K562 (cell line): ENCODE measurements at regions not wholly inside any gene's neighbourhood (a gene's known extent, or its start where the extent isn't known, plus 50 kb on each side); places are given as distances from the start of the nearest gene placed in this dataset.

ENCODE experiments used
- ATAC-seq: fragments of 200-7000 bp; cut with Tn5 transposase; 3 replicates; pipeline ENCODE4 v1.9.1; 2020; ENCODE audit warnings: moderate library complexity
- BruUV-seq: library from RNA; stranded (reverse); fragments of 400-500 nt; replicated peaks from 2 replicates; lab custom pipeline; 2021; lab: Mats Ljungman, UMichigan
- CTCF ChIA-PET: fragments of 300-600 bp; formaldehyde crosslinking; extraction: SDS; loops from one replicate; lab custom pipeline; 2021; ENCODE audit warnings: low intra/inter-chr PET ratio; lab: Yijun Ruan, JAX
- POLR2A ChIA-PET: fragments of 300-600, 350-650 bp; sonication (Branson Sonifier 250); formaldehyde crosslinking; extraction: SDS; loops from one replicate; lab custom pipeline; 2021; ENCODE audit warnings: antibody characterized with exemption, inconsistent platforms; lab: Yijun Ruan, JAX
- DNase-seq, 4 experiments: peaks; one replicate each; pipeline versions ENCODE4 v3.0.0 to v3.0.0-alpha.2; 2011 to 2018; ENCODE audit warnings: low spot score in 3 of 4, mixed read lengths in 3 of 4; ENCODE audit errors: extremely low read depth in 1 of 4
- FAIRE-seq: peaks from 2 replicates; lab custom pipeline; 2011; peaks lifted over from hg19 to GRCh38; lab: Jason Lieb, UNC
- H2AFZ ChIP-seq: 2 replicates; pipeline ENCODE4 v1.6.0; 2011; ENCODE audit warnings: low read depth, low read length, control low read depth, inconsistent platforms
- H3K27ac ChIP-seq: fragments of 200-600 bp; 3 replicates; pipeline ENCODE4 v1.8.0; 2011; ENCODE audit warnings: low read depth, mild to moderate bottlenecking, control low read depth, inconsistent platforms, low read length, moderate library complexity, mixed read lengths; ENCODE audit errors: extremely low read depth
- H3K27me3 ChIP-seq, 2 experiments: fragments of 300-600 bp in 1 of 2; 2 replicates in 1 of 2; 3 replicates in 1 of 2; pipeline versions ENCODE4 v1.6.0 to v1.8.0; 2011; ENCODE audit warnings: inconsistent platforms in 2 of 2, low read length in 2 of 2, mild to moderate bottlenecking in 1 of 2, mixed read lengths in 1 of 2, moderate library complexity in 1 of 2; ENCODE audit not compliant: control insufficient read depth in 2 of 2, insufficient read depth in 2 of 2
- H3K36me3 ChIP-seq: fragments of 300-600 bp; 3 replicates; pipeline ENCODE4 v1.8.0; 2011; ENCODE audit warnings: mild to moderate bottlenecking, low read length, inconsistent platforms; ENCODE audit not compliant: control insufficient read depth, insufficient read depth
- H3K4me1 ChIP-seq, 2 experiments: fragments of 200-600 bp in 1 of 2; replicated peaks in 1 of 2; 2 replicates in 1 of 2; 3 replicates in 1 of 2; pipeline versions ENCODE4 v1.5.1 to v1.8.0; 2011; ENCODE audit warnings: inconsistent platforms in 2 of 2, low read length in 2 of 2, mild to moderate bottlenecking in 1 of 2, mixed read lengths in 1 of 2, moderate library complexity in 1 of 2; ENCODE audit not compliant: control insufficient read depth in 2 of 2, insufficient read depth in 2 of 2
- H3K4me2 ChIP-seq: 2 replicates; pipeline ENCODE4 v1.6.1; 2011; ENCODE audit warnings: low read length, control low read depth, inconsistent platforms, mixed read lengths; ENCODE audit not compliant: insufficient read depth
- H3K4me3 ChIP-seq: fragments of 200-600 bp; sonication (generic), shearing (Covaris generic); 2 replicates; pipeline ENCODE4 v1.5.1; 2016; ENCODE audit warnings: control low read depth, inconsistent platforms
- H3K79me2 ChIP-seq: fragments of 200-600 bp; 3 replicates; pipeline ENCODE4 v1.8.0; 2011; ENCODE audit warnings: low read length, inconsistent platforms; ENCODE audit not compliant: control insufficient read depth, insufficient read depth
- H3K9ac ChIP-seq, 2 experiments: 2 replicates each; pipeline versions ENCODE4 v1.6.0 to v1.6.1; 2011; ENCODE audit warnings: low read depth in 2 of 2, low read length in 2 of 2, control low read depth in 1 of 2, inconsistent platforms in 1 of 2, mild to moderate bottlenecking in 1 of 2, mixed read lengths in 1 of 2; ENCODE audit not compliant: insufficient read depth in 1 of 2
- H3K9me1 ChIP-seq: one replicate; pipeline ENCODE4 v1.6.0; 2011; ENCODE audit warnings: inconsistent platforms, mild to moderate bottlenecking, low read length, moderate library complexity; ENCODE audit not compliant: control insufficient read depth, insufficient read depth
- H3K9me3 ChIP-seq: replicated peaks from 2 replicates; pipeline ENCODE4 v1.5.1; 2011; ENCODE audit warnings: low read depth, low read length, inconsistent platforms; ENCODE audit not compliant: control insufficient read depth, insufficient read depth
- H4K20me1 ChIP-seq: replicated peaks from 2 replicates; pipeline ENCODE4 v1.6.1; 2011; ENCODE audit warnings: low read length, inconsistent platforms, mixed read lengths; ENCODE audit not compliant: control insufficient read depth, insufficient read depth
- ATF1 ChIP-seq, 2 experiments: fragments of 450-650 bp in 1 of 2; IDR thresholded peaks; 2 replicates each; pipeline ENCODE4 v1.6.1; 2016; ENCODE audit warnings: missing compliant biosample characterization in 1 of 2, missing genetic modification characterization in 1 of 2
- CBFA2T3 ChIP-seq: fragments of 450-650 bp; IDR thresholded peaks from 2 replicates; pipeline ENCODE4 v1.6.1; 2017
- ESRRA ChIP-seq: fragments of 450-650 bp; IDR thresholded peaks from 2 replicates; pipeline ENCODE4 v1.6.1; 2014; ENCODE audit warnings: low read depth, mild to moderate bottlenecking, moderate library complexity, borderline replicate concordance
- FUS ChIP-seq: fragments of 200-400 bp; formaldehyde crosslinking; optimal IDR thresholded peaks from 2 replicates; pipeline ENCODE3; 2017; ENCODE audit warnings: low read depth, low read length
- JUN ChIP-seq, 2 experiments: sonication (generic) in 1 of 2; formaldehyde crosslinking in 1 of 2; IDR thresholded peaks; 2 replicates each; pipeline versions ENCODE4 v1.6.1 to v1.8.0; 2012 to 2022; ENCODE audit warnings: borderline replicate concordance in 2 of 2, mild to moderate bottlenecking in 2 of 2, improper control_type of control experiment in 1 of 2, low read depth in 1 of 2, low read length in 1 of 2, missing genetic modification reagents in 1 of 2
- KAT8 ChIP-seq: fragments of 450-650 bp; IDR thresholded peaks from 2 replicates; pipeline ENCODE4 v1.6.1; 2016; ENCODE audit warnings: low read depth, mild to moderate bottlenecking
- LEF1 ChIP-seq: fragments of 450-650 bp; IDR thresholded peaks from 2 replicates; pipeline ENCODE4 v1.6.1; 2016; ENCODE audit warnings: mild to moderate bottlenecking
- RFX5 ChIP-seq: IDR thresholded peaks from 2 replicates; pipeline ENCODE4 v1.6.1; 2011; ENCODE audit warnings: low read depth, mild to moderate bottlenecking, improper control_type of control experiment, low read length
- SAFB ChIP-seq: fragments of 200-400 bp; formaldehyde crosslinking; IDR thresholded peaks from 2 replicates; pipeline ENCODE4 v1.6.1; 2017; ENCODE audit warnings: low read depth, low read length, borderline replicate concordance
- ZC3H4 ChIP-seq: sonication (generic); formaldehyde crosslinking; IDR thresholded peaks from 2 replicates; pipeline ENCODE4 v1.9.0; 2021; ENCODE audit warnings: missing genetic modification reagents, borderline replicate concordance
- WGBS: fragments of 100-300 bp; shearing (Covaris generic); methylation state at CpG from one replicate; pipeline ENCODE4 v1.1.6; 2016; ENCODE audit warnings: low coverage, mixed read lengths; ENCODE audit not compliant: insufficient coverage; ENCODE audit errors: missing lambda C conversion rate; 5-methylcytosine and 5-hydroxymethylcytosine counted together
- in situ Hi-C: fragments of 300-500 bp; cut with MboI; formaldehyde crosslinking; loops from 4 replicates; pipeline ENCODE4 v1.15.0; 2018; ENCODE audit warnings: inconsistent platforms, mixed read lengths
- intact Hi-C: fragments of 100-400 bp; cut with micrococcal nuclease; formaldehyde crosslinking; loops from 2 replicates; pipeline ENCODE4 v1.14.2; 2022
- TF ChIP-seq, protein P1 (sequence below): IDR thresholded peaks from 3 replicates; pipeline ENCODE4 v1.6.1; 2011; ENCODE audit warnings: borderline replicate concordance, mild to moderate bottlenecking, moderate library complexity; ENCODE audit not compliant: insufficient read length; ENCODE audit errors: extremely low read depth
- TF ChIP-seq, protein P2 (sequence below): fragments of 450-650 bp; formaldehyde crosslinking; IDR thresholded peaks from 2 replicates; pipeline ENCODE4 v1.4.0; 2020; ENCODE audit warnings: mild to moderate bottlenecking, moderate library complexity

DNA sequence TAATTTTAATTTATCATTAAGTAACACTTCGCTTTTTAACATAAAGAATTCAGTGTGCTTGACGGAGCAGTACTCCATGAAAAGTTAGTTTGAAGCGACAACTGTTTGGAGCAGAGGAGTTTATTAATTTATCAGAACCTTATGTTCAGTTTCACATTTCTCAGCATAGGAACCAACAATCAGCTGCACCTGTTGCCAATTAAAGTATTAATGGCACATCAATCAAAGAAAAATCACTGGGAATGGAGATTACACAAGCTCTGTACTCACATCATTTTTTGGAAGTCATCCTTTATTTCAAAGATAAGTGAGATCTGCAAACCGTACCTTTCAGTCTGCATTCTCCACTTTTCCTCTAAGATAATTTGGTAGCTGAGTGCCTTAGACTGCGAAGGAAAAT is 344.6 kb downstream of the LMO4 start (continued):
- TF ChIP-seq ATF1 (CRISPR knock-in tag; IDR thresholded peaks at IDR 0.05) (no peak), ATF1 (tag; IDR thresholded peaks at IDR 0.05) (no peak), ESRRA (no peak), LEF1 (no peak), SAFB (no peak), CBFA2T3 (no peak)
- TF ChIP-seq, protein P1, sequence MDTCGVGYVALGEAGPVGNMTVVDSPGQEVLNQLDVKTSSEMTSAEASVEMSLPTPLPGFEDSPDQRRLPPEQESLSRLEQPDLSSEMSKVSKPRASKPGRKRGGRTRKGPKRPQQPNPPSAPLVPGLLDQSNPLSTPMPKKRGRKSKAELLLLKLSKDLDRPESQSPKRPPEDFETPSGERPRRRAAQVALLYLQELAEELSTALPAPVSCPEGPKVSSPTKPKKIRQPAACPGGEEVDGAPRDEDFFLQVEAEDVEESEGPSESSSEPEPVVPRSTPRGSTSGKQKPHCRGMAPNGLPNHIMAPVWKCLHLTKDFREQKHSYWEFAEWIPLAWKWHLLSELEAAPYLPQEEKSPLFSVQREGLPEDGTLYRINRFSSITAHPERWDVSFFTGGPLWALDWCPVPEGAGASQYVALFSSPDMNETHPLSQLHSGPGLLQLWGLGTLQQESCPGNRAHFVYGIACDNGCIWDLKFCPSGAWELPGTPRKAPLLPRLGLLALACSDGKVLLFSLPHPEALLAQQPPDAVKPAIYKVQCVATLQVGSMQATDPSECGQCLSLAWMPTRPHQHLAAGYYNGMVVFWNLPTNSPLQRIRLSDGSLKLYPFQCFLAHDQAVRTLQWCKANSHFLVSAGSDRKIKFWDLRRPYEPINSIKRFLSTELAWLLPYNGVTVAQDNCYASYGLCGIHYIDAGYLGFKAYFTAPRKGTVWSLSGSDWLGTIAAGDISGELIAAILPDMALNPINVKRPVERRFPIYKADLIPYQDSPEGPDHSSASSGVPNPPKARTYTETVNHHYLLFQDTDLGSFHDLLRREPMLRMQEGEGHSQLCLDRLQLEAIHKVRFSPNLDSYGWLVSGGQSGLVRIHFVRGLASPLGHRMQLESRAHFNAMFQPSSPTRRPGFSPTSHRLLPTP, result no peak

DNA sequence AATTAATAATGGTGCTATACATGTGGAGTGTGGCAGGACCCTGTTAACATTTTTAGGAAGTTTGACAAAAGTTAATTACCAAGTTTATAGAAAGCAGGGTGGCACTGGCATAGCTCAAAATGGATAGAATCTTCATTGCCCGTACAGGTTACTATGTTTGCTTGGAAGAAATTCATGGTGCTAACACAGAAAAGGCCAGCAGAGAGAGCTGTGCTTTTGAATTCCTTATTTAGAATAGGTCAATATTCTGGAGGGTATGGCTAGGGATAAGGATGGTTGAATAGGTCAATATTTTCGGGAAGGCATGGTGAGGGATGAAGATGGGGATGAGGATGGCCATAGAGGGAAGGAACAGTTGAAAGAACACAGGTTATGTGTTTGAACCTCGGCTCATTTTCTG is 345.1 kb downstream of the LMO4 start:
- Histone ChIP-seq H2AFZ (no peak overlapping the region), H3K4me1 (no peaks in the 10 kb centered on the region), H3K9me3 (no peaks in the 10 kb centered on the region), H3K27ac (no peak overlapping the region), H3K36me3 (no peaks in the 10 kb centered on the region), H3K79me2 (no peaks in the 10 kb centered on the region), H4K20me1 (no peaks in the 10 kb centered on the region), H3K9me1 (no peaks in the 10 kb centered on the region), H3K4me3 (no peak overlapping the region), H3K9ac (no peak overlapping the region), H3K4me2 (no peak overlapping the region), H3K27me3 (no peaks in the 10 kb centered on the region)
- intact Hi-C loops, result no loop called here
- WGBS, result 0% methylated on average over 3 of the region's 3 CpGs
- DNase-seq, result no peak
- no peak for ATAC-seq
- no peak for FAIRE-seq
- ChIA-PET CTCF (no interaction called here), POLR2A (no interaction called here)
- no peak for TF ChIP-seq ZC3H4 (CRISPR knock-in tag)
- no peak for TF ChIP-seq RFX5
- TF ChIP-seq KAT8, result no peak
- no peak for TF ChIP-seq JUN (IDR thresholded peaks at IDR 0.05; ENCODE audit: borderline replicate concordance, low read depth, low read length)
- no peak for TF ChIP-seq JUN (CRISPR knock-in tag; IDR thresholded peaks at IDR 0.05; ENCODE audit: borderline replicate concordance)
- TF ChIP-seq FUS, result no peak
- TF ChIP-seq, protein P2, sequence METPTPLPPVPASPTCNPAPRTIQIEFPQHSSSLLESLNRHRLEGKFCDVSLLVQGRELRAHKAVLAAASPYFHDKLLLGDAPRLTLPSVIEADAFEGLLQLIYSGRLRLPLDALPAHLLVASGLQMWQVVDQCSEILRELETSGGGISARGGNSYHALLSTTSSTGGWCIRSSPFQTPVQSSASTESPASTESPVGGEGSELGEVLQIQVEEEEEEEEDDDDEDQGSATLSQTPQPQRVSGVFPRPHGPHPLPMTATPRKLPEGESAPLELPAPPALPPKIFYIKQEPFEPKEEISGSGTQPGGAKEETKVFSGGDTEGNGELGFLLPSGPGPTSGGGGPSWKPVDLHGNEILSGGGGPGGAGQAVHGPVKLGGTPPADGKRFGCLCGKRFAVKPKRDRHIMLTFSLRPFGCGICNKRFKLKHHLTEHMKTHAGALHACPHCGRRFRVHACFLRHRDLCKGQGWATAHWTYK (CRISPR knock-in tag), result no peak
- BruUV-seq, result no TSS peak
- in situ Hi-C loops, result no loop called here
